ENCODE measurements at regions not wholly inside any gene's neighbourhood (a gene's known extent, or its start where the extent isn't known, plus 50 kb on each side); places are given as distances from the start of the nearest gene placed in this dataset.

DNA sequence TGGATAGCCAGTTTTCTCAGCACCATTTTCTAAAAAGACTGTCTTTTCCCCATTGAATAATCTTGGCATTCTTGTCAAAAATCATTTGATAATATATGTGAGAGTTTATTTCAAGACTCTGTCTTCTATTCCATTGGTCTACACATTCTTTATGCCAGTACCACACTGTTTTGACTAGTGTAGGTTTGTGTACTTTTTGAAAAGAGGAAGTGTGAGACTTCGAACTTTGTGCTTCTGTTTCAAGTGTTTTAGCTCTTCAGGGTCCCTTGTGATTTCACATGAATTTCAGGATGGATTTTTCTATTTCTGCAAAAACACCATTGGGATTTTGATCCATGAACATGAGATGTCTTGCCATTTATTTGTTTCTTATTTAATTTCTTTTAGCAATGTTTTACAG is 78.5 kb upstream of the ALDH1A1 start (continued):
- TF ChIP-seq CBX2 (IDR thresholded peaks at IDR 0.05; ENCODE audit: borderline replicate concordance, low read depth) = no peak
- TF ChIP-seq TFCP2L1 (CRISPR knock-in tag; IDR thresholded peaks at IDR 0.05) = no peak
- no peak for TF ChIP-seq ZNF302 (CRISPR knock-in tag; IDR thresholded peaks at IDR 0.05)

DNA sequence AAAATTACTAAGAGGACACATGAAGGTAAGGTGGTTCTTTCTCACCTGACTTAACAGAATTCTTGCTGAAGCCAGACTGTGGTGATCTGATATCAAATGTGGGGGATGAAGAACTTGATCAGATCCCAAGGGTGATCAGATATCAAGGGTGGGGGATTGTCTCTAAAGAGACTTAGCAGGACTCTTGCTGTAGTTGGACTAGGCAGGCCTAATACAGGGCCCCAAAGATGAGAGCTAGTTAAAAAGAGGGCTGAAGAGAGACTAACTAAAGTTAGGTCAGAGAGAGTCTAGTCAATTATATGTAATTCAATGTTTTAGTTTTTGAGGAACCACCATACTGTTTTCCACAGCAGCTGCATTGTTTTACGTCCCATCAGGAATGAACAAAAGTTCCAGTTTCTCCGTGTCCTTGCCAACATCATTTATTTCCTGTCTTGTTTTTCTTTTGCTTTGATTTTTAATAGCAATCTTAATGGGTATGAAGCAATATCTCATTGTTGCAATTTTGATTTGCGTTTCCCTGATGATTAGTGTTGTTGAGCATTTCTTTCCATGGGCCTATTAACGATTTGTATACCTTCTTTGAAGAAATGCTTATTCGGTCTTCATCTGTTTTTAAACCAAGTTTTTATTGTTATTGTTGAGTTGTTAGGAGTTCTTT is 77.6 kb upstream of the ALDH1A1 start:
- peak overlapping the region in 1 of 2 experiments; percentile 54; a peak in 3 of 6 replicates for H3K27ac ChIP-seq
- CTCF ChIA-PET = interaction anchor here (2.6 kb wide), 1 partner anchor 8 kb away, joined by 11 read pairs; no protein-coding TSS in a partner anchor

DNA sequence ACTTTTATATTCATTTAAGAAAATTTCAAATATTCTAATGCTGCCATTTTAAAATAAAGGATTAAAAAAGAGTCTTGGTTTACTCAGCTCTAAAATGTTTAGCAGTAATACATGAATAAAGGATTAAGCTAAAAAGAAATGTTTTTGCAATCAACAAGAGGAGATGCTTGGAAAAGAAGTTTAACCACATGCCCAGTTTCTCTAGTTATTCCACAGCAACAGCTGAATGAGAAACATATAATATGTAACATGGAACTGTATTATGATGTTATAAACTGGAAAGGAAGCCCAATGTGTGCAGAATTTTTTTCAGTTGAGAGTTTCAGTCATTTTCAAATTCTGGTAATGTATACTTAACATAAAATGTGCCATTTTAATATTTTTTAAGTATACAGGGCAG is 76.5 kb upstream of the ALDH1A1 start:
- no peak for ATAC-seq
- TF ChIP-seq HDAC2 (IDR thresholded peaks at IDR 0.05) (no peak), RARB (CRISPR knock-in tag; IDR thresholded peaks at IDR 0.05) (no peak), EP300 (IDR thresholded peaks at IDR 0.05) (no peak), RFX5 (IDR thresholded peaks at IDR 0.05) (no peak), SMC3 (IDR thresholded peaks at IDR 0.05) (no peak), ZNF302 (CRISPR knock-in tag; IDR thresholded peaks at IDR 0.05) (no peak), CBX8 (IDR thresholded peaks at IDR 0.05) (no peak), FOXS1 (CRISPR knock-in tag; IDR thresholded peaks at IDR 0.05) (no peak), SREBF2 (IDR thresholded peaks at IDR 0.05) (no peak), ESRRA (IDR thresholded peaks at IDR 0.05; ENCODE audit: borderline replicate concordance, low read length) (no peak)
- TF ChIP-seq, protein P1, sequence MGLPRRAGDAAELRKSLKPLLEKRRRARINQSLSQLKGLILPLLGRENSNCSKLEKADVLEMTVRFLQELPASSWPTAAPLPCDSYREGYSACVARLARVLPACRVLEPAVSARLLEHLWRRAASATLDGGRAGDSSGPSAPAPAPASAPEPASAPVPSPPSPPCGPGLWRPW (IDR thresholded peaks at IDR 0.05) = no peak
- TF ChIP-seq, protein P2, sequence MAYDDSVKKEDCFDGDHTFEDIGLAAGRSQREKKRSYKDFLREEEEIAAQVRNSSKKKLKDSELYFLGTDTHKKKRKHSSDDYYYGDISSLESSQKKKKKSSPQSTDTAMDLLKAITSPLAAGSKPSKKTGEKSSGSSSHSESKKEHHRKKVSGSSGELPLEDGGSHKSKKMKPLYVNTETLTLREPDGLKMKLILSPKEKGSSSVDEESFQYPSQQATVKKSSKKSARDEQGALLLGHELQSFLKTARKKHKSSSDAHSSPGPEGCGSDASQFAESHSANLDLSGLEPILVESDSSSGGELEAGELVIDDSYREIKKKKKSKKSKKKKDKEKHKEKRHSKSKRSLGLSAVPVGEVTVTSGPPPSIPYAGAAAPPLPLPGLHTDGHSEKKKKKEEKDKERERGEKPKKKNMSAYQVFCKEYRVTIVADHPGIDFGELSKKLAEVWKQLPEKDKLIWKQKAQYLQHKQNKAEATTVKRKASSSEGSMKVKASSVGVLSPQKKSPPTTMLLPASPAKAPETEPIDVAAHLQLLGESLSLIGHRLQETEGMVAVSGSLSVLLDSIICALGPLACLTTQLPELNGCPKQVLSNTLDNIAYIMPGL (CRISPR knock-in tag; IDR thresholded peaks at IDR 0.05; ENCODE audit: borderline replicate concordance) = no peak
- Histone ChIP-seq H3K27ac (peak overlapping the region in 1 of 2 experiments; percentile 54; a peak in 3 of 6 replicates), H3K4me1 (peaks cover 12% of the 10 kb centered on the region; the same call in 1 of the 3 replicates), H3K4me2 (no peak overlapping the region), H3K9me3 (peaks cover 5% of the 10 kb centered on the region; the same call in 1 of the 3 replicates), H3K4me3 (no peak overlapping the region)
- no peak for DNase-seq (ENCODE audit: low read depth in 1 of 2, low spot score in 1 of 2)
- peak; percentile 73 for FAIRE-seq
- ChIA-PET CTCF (no interaction called here), POLR2A (no interaction called here)

More for the DNA sequence above, 77.6 kb upstream of the ALDH1A1 start:
- DNase-seq (ENCODE audit: low read depth in 1 of 2, low spot score in 1 of 2) = no peak
- no peak overlapping the region for H3K4me3 ChIP-seq
- POLR2A ChIA-PET = no interaction called here
- H3K4me1 ChIP-seq = peaks cover 24% of the 10 kb centered on the region; the same call in 2 of the 3 replicates
- peaks cover 5% of the 10 kb centered on the region; the same call in 1 of the 3 replicates for H3K9me3 ChIP-seq
- WGBS (ENCODE audit: missing lambda C conversion rate) = 97% methylated on average over 5 of the region's 5 CpGs
- peak; percentile 56 for FAIRE-seq
- ATAC-seq = no peak
- TF ChIP-seq HDAC2 (IDR thresholded peaks at IDR 0.05) (no peak), BHLHE40 (IDR thresholded peaks at IDR 0.05; ENCODE audit: low read depth, low read length) (no peak), POLR2A (IDR thresholded peaks at IDR 0.05; ENCODE audit: low read length) (no peak), MAFK (IDR thresholded peaks at IDR 0.05; ENCODE audit: partially characterized antibody) (no peak), NR3C1 (IDR thresholded peaks at IDR 0.05) (no peak), PHF8 (IDR thresholded peaks at IDR 0.05; ENCODE audit: borderline replicate concordance, low read depth) (no peak), MAZ (IDR thresholded peaks at IDR 0.05; ENCODE audit: borderline replicate concordance, low read depth, low read length) (no peak), FOXS1 (CRISPR knock-in tag; IDR thresholded peaks at IDR 0.05) (no peak), TP53 (CRISPR knock-in tag; IDR thresholded peaks at IDR 0.05) (no peak), MYC (IDR thresholded peaks at IDR 0.05; ENCODE audit: borderline replicate concordance, low read length) (no peak), RCOR1 (IDR thresholded peaks at IDR 0.05; ENCODE audit: low read depth, low read length) (no peak), HEYL (CRISPR knock-in tag; IDR thresholded peaks at IDR 0.05) (no peak), FOSL2 (IDR thresholded peaks at IDR 0.05) (no peak), FOSL2 (CRISPR knock-in tag; IDR thresholded peaks at IDR 0.05) (no peak), JUN (IDR thresholded peaks at IDR 0.05) (no peak)
- TF ChIP-seq, protein P3, sequence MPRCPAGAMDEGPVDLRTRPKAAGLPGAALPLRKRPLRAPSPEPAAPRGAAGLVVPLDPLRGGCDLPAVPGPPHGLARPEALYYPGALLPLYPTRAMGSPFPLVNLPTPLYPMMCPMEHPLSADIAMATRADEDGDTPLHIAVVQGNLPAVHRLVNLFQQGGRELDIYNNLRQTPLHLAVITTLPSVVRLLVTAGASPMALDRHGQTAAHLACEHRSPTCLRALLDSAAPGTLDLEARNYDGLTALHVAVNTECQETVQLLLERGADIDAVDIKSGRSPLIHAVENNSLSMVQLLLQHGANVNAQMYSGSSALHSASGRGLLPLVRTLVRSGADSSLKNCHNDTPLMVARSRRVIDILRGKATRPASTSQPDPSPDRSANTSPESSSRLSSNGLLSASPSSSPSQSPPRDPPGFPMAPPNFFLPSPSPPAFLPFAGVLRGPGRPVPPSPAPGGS (IDR thresholded peaks at IDR 0.05) = no peak
- TF ChIP-seq, protein P4, sequence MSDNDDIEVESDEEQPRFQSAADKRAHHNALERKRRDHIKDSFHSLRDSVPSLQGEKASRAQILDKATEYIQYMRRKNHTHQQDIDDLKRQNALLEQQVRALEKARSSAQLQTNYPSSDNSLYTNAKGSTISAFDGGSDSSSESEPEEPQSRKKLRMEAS (IDR thresholded peaks at IDR 0.05) = no peak
- TF ChIP-seq, protein P5, sequence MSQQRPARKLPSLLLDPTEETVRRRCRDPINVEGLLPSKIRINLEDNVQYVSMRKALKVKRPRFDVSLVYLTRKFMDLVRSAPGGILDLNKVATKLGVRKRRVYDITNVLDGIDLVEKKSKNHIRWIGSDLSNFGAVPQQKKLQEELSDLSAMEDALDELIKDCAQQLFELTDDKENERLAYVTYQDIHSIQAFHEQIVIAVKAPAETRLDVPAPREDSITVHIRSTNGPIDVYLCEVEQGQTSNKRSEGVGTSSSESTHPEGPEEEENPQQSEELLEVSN (IDR thresholded peaks at IDR 0.05; ENCODE audit: borderline replicate concordance, low read depth) = no peak
- TF ChIP-seq, protein P6, sequence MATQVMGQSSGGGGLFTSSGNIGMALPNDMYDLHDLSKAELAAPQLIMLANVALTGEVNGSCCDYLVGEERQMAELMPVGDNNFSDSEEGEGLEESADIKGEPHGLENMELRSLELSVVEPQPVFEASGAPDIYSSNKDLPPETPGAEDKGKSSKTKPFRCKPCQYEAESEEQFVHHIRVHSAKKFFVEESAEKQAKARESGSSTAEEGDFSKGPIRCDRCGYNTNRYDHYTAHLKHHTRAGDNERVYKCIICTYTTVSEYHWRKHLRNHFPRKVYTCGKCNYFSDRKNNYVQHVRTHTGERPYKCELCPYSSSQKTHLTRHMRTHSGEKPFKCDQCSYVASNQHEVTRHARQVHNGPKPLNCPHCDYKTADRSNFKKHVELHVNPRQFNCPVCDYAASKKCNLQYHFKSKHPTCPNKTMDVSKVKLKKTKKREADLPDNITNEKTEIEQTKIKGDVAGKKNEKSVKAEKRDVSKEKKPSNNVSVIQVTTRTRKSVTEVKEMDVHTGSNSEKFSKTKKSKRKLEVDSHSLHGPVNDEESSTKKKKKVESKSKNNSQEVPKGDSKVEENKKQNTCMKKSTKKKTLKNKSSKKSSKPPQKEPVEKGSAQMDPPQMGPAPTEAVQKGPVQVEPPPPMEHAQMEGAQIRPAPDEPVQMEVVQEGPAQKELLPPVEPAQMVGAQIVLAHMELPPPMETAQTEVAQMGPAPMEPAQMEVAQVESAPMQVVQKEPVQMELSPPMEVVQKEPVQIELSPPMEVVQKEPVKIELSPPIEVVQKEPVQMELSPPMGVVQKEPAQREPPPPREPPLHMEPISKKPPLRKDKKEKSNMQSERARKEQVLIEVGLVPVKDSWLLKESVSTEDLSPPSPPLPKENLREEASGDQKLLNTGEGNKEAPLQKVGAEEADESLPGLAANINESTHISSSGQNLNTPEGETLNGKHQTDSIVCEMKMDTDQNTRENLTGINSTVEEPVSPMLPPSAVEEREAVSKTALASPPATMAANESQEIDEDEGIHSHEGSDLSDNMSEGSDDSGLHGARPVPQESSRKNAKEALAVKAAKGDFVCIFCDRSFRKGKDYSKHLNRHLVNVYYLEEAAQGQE (IDR thresholded peaks at IDR 0.05) = no peak
- H3K4me2 ChIP-seq = no peak overlapping the region

Measured in A549 (cell line).